GM13976 (cell line): ENCODE measurements at regions not wholly inside any gene's neighbourhood (a gene's known extent, or its start where the extent isn't known, plus 50 kb on each side); places are given as distances from the start of the nearest gene placed in this dataset.

Source experiments
- DNase-seq: peaks from one replicate; pipeline ENCODE4 v3.0.0; 2012; ENCODE audit warnings: low spot score
- CTCF ChIP-seq: IDR thresholded peaks from 2 replicates; pipeline ENCODE4 v1.5.1; 2012; ENCODE audit warnings: borderline replicate concordance, mild to moderate bottlenecking; ENCODE audit not compliant: insufficient read depth; ENCODE audit errors: extremely low read depth, missing control alignments, control extremely low read depth
- in situ Hi-C: fragments of 300-500 bp; cut with MboI; formaldehyde crosslinking; loops from one replicate; pipeline ENCODE4 v1.12.0; 2022; ENCODE audit warnings: low sequenced_read_pairs, mixed read lengths, inconsistent platforms; ENCODE audit not compliant: unreplicated experiment

GRCh38 chr3:102207151-102207571 lies 227.7 kb upstream of the ZPLD1 start:
- in situ Hi-C loops: no loop called here
- no peak for DNase-seq
- TF ChIP-seq CTCF: no peak

- DNase-seq: no peak
Measured at GRCh38 chr3:102215166-102215565, 219.6 kb upstream of the ZPLD1 start.

GRCh38 chr3:102223132-102223531 lies 211.7 kb upstream of the ZPLD1 start:
- in situ Hi-C loops: loop anchor here (5.0 to 10.0 kb wide), 2 partner anchors 416 to 518 kb away; no protein-coding TSS in a partner anchor
- TF ChIP-seq CTCF: no peak
- no peak for DNase-seq

More at GRCh38 chr3:102215166-102215565, 219.6 kb upstream of the ZPLD1 start:
- in situ Hi-C loops: no loop called here
- no peak for TF ChIP-seq CTCF

GRCh38 chr3:102224171-102224570 lies 210.6 kb upstream of the ZPLD1 start:
- in situ Hi-C loops: loop anchor here (5.0 to 10.0 kb wide), 2 partner anchors 417 to 519 kb away; no protein-coding TSS in a partner anchor
- peak; percentile 29 for TF ChIP-seq CTCF
- peak; percentile 27 for DNase-seq

- TF ChIP-seq CTCF: no peak
- in situ Hi-C loops: loop anchor here (10.0 kb wide), 1 partner anchor 520 kb away; no protein-coding TSS in a partner anchor
- no peak for DNase-seq
Measured at GRCh38 chr3:102225005-102225404, 209.8 kb upstream of the ZPLD1 start.

- TF ChIP-seq CTCF: peak; percentile 55
- DNase-seq: peak; percentile 29
- in situ Hi-C loops: loop anchor here (10.0 kb wide), 1 partner anchor 521 kb away; no protein-coding TSS in a partner anchor
Measured at GRCh38 chr3:102225407-102226132, 209.2 kb upstream of the ZPLD1 start.
